HG02610 (cell line): ENCODE measurements at regions not wholly inside any gene's neighbourhood (a gene's known extent, or its start where the extent isn't known, plus 50 kb on each side); places are given as distances from the start of the nearest gene placed in this dataset.
"Not testable (repeated sequence)": the region's sequence is repeated elsewhere in the genome, so short reads cannot be mapped to it uniquely, and the experiment has no call there.

Source experiments
- ATAC-seq: cut with Tn5 transposase; IDR thresholded peaks from one replicate; pipeline ENCODE4 v1.9.1; 2021; ENCODE audit warnings: mild to moderate bottlenecking, moderate library complexity; ENCODE audit not compliant: unreplicated experiment

DNA sequence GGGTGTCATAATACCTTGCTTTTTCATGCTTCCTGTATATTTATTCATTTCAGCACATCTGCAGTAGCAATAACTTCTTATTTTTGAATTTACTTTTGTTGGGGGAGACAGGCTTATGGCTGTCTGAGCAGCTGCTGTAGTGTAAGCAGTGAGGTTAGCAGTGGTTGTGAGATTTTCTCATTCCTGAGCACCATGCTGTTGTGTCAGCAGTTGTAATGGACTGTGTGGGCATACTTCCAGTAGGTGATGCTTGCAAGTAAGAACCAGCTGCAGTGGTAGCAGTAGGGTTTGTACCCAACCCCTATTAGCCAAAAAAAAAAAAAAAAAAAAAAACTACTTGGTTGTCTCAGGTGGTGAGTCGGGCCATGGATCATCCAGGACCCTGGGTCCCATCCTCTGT is 311.6 kb downstream of the NUF2 start:
- no peak for ATAC-seq

DNA sequence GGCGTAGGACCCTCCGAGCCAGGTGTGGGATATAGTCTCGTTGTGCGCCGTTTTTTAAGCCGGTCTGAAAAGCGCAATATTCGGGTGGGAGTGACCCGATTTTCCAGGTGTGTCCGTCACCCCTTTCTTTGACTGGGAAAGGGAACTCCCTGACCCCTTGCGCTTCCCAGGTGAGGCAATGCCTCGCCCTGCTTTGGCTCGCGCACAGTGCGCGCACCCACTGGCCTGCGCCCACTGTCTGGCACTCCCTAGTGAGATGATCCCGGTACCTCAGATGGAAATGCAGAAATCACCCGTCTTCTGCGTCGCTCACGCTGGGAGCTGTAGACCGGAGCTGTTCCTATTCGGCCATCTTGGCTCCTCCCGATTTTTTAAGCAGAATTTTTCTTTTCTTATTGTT is 323.9 kb downstream of the NUF2 start:
- ATAC-seq, result not testable (repeated sequence)

DNA sequence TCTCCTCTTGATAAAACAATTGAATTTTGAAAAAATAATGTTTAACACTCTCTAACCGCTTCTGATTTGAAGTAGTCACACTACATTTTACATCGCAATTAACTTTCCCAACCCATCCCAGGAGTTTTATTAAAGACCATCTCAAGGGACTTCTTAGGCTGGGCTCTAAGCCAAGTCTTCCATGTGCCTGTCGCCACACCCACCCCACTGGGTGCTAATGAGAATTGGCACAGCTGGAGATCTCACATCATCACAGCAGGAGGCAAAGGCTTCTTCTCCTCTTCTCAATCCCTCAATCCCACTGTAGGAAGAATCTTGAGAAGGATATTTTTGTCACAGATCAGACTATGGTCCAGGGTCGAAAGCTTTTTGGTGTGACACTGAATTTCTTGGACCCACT is 328.9 kb downstream of the NUF2 start:
- no peak for ATAC-seq

DNA sequence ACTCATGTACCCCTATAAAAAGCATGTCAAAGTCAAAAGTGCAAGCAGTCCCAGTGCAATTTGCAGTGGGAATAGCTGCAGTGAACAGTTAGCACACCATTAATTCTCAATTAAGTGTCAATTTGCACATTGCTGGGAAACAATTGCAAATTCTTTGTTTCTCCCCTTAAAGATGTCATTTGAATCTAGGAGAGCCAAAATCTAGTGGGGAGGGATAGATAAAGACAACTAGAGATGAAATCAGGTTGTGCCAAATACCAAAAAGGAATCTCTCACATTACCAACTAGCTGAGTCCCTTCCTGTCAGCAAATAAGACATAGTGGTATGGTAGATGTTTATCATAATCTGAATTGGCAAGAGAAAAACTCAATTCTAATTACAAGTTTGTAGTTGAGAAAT is 330.7 kb downstream of the NUF2 start:
- no peak for ATAC-seq

DNA sequence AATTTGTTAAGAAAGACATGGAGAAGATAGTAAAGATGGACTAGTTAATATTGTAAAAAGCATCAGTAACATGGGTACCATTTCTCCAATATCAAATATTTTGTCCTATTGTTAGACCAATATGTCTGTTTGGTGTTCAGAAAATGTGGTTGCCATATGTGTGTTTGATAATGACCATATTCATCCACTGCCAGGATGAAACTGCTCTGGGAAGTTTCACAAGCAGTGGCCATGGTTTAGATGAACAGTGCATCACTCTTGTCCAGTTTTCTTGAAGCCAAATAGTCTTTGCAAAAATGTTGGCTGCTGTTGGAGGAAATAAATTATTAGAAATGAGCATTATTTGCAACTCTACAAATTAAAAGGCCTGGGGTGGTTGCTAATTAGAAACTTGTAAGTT is 333.8 kb downstream of the NUF2 start:
- ATAC-seq, result no peak

DNA sequence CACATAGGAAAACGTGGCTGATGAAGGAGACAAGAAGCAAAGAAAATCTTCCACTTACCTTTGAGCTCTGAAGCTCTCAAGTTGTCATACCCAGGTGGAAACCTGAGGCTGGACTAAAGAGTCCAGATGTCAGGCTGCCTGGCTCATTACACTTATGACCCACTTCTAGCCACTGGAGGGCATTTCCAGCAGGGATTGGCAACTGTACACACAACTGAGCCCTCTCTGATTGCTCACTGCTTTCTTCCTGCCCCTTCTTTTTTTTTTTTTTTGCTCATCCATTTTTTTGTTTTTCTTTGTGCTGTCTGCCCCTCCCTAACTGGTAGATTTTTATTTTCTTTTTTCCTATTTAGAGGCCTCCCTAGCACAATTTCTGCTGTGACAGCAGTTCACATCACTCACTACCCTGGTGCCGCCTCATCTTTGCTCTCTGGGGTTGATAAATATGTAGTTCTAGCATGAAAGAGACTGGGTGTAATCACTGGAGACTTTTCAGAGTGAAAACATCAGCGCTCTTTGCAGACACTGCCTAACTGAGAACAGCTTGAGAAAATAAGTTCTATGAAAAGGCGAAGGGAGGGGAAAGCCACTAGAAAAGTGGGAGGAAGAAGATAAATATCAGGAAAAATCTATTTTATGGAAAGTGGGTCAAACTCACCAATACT is 334.5 kb downstream of the NUF2 start:
- ATAC-seq, result no peak

DNA sequence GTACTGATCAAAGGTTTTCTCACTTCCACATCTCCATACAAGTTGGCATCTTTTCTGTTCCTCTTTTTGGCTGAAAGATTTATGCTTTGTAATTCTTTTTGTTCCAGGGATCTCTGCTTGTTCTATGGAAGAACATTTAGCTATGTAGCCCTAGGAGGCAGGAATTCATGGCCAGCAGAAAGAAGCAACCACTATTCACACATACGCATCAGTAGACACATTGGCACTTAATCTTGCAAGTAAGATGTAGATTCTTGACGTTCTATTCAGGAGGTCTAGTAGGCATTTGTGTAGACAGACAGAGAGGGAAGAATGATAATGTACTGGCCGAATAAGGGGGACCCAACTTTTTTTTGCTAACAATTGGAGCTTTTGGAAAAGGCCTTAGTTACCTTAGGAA is 336.0 kb downstream of the NUF2 start:
- ATAC-seq, result no peak

DNA sequence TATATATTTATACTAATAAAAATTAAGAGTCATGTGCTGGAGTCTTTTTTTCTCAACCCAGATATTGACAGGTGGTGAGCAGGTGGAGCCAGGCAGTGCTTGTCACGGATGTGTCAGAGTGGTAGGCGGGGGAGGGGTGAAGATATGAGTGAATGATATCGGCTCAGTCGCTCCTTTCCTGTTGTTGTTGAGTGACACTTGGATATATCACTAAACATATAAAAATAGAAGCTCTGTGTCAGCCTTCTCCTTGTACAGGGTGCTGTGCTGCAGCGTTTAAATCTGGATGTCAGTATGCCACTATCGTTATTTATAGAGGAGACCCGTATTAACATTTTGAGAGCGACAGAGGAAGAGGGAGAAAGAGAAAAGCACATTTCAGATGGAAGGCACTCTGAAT is 339.6 kb downstream of the NUF2 start:
- no peak for ATAC-seq

DNA sequence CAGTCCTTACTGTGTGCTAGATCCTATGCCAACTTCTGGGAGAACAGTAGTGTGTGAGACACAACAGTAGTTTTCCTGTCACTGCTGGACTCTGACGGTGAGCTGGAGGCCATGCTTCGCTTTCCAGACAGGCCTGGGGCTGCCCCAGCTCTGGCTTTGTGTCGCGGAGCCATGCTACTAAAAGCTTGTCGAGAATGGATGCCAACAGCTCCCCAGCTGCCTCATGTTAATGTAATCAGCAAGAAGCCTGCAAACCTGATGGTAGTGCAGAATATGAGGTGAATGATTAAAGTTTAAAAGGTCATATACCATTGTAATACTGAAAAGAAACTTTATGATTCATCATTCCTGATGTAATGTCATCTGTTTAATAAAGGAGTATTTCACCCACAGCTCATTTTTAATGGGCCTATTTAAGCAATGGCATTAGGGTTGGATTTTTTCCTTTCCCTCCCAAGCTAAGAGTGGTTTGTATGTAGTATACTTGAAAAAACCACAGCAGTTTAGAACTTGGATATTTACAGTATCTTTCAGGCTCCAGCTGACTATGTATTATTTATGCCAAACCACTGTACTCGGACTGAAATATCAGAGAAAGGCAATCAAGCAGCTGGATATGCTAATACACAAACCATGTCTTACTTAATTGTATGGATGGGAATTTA is 343.0 kb downstream of the NUF2 start:
- ATAC-seq, result no peak

DNA sequence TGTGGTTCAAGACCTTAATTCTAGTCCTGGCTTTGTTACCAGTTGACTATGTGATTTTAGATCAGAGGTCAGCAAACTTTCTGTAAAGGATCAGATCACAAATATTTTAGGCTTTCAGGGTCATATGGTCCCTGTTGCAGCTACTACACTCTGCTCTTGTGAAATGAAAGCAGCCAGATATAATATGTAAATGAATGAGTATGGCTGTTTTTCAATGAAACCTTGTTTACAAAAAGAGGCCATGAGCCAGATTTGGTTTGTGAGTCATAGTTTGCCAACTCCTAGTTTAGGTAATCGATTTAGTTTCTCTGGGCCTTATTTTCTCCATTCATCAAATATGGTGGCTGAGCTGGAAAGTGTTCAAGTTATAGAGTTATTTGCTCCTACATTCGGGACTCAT is 346.7 kb downstream of the NUF2 start:
- no peak for ATAC-seq

DNA sequence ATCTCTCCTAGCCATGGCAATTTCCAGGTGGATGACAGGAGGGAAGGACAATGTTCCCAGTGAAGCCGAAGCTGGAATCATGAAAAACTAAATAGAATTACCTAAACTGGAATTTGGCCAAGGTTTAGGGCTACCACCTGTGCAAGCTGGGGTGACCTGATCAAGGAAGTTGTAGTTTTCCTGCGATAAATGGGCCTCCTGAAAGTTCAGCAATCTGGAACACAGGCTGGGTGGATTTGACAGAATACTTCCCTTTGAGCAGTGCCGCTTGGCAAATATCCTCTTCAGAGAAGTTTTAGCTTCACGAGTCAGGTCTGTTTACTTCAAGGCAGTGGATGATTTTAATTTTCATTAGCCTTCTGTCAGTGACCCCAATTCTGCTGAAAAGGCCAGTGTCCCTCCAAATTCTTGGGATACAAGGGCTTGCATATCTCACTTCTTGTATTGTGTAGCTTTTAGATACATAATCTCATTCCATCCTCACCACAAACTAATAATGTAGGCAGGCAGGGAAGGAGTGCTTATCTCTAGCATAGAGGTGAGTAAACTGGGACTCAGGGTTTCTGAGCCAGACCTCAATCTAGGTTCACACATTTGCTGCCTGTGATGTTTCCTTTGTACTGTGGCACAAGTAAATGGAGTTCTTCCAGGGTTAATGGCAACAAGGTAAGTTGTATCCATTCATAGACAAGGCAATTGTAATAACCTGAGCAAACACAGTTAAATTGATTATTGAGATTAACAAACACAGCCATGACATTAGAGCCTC is 349.4 kb downstream of the NUF2 start:
- no peak for ATAC-seq

DNA sequence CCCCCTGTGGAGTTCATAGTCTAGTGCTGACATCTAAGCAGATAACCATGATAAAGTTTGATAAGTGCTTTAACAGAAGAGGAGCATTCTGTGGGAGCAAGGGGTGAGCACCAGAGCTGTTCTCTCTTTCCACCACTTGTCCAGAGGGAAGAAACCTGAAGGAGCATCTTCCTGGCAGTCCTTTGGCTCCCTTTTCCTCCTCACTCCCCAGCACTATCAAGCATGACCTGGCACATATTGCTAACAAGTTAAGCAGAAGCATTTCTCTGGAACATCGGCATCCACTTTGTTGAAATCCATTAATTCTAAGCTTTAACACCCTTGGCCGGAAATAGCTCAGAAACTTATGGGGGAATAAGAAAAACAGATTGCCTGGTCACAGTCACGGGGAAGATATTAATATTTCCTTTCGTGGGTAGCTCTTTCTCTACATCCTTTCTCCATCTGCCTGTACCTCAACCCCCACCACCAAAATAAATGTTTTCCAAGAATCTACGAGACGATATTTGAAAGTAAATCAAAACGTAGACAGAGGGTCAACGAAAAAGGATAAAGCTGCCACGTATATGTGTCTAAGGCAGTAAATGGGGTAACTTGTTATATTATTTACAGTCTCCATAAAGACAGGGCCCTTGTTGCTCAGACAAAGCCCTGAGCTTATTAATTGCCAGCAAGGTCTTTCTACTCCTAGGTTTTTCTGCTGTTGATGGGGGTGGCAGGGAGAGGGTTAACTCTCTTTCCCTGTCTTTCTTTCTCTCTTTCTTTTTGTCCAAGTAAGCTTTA is 351.4 kb downstream of the NUF2 start:
- ATAC-seq, result no peak

DNA sequence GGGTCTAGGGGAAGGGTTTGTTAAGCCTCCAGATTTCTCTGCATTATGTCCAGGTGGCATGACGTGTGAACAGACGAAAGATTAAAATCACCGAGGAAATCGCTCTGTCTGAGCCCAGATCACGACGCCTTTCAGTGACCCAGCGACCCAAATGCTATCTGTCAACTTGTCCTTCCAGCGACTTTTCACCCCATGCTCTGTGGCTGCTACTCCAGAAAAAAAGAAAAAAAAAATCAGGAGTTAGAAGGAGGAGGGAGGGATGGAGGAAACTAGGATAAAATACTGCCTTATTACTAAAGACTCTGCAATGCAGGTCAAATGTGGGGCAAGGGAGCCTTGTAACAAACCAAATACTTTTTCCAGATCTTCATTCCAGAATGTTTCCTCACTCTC is 352.0 kb downstream of the NUF2 start:
- ATAC-seq, result no peak

DNA sequence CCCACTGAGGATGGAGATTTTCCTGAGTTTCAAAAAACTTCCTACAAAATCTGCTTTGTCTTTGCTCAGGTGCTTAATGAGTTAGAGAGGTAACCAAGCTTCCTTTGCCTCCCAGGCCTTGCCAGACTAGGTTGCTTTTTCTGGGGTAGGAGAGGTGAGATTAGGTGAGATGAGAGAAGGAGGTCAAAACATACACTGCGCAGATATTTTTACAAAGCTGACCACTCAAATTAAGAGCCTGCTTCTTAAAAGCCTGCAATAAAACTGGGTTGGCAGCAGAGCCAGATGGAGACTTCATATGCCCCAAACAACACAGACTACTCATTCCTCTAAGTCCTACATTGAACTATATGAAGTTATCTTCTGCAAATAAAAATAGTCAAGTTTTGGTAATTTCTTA is 352.5 kb downstream of the NUF2 start:
- no peak for ATAC-seq

DNA sequence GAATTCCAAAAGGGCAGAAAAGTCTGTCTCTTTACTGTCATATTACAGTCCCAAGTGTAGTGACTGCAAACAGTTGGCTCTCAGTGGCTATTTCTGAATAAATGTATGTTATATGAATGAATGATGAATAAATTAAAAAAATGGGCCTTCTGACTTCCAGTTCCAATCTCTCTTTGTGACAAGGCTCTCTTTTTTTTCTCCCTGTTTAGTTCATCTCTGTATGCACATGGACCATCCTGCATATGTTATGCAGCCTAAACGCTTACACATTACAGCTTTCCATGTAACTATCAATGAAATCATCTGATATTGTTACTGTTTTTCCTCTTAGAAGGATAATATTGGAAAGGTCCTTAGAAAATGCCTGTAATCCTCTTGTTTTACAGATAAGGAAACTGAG is 363.0 kb downstream of the NUF2 start:
- ATAC-seq, result no peak

DNA sequence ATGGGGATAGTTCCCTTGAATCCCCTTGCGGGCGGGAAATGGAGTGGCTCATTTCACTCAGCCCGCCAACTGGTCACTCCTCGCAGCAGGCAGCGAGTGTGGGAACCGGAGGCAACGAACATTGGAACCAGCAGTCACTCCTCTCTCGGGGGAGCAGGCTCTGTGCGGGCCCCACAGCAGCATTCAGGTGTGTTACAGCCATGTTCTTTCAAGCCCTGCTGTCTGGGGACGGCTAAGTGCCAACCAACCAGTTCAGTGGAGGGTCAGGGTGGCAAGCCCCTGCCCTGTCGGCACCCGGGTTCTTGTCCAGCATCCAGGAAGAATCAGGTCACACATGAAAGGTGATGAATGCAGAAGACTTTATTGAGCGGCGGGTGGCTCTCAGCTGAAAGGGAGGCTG is 370.5 kb downstream of the NUF2 start:
- ATAC-seq, result no peak

DNA sequence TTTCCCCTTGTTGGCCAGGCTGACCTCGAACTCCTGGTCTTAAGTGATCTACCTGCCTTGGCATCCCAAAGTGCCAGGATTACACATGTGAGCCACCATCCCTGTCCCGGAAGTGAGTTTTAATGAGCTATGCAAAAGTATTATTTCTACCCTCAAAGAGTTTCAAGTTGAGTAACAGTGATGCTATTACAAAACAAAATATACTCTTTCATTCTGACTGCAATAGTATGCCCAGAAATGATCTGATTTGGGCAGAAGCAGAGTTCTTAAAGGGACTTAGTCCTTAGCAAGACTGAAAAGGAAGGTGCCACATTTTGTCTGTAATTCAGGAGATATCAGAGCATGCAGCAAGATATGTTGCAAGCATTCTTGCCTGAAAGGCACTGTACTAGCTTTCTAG is 375.4 kb downstream of the NUF2 start:
- peak; percentile 93 for ATAC-seq

DNA sequence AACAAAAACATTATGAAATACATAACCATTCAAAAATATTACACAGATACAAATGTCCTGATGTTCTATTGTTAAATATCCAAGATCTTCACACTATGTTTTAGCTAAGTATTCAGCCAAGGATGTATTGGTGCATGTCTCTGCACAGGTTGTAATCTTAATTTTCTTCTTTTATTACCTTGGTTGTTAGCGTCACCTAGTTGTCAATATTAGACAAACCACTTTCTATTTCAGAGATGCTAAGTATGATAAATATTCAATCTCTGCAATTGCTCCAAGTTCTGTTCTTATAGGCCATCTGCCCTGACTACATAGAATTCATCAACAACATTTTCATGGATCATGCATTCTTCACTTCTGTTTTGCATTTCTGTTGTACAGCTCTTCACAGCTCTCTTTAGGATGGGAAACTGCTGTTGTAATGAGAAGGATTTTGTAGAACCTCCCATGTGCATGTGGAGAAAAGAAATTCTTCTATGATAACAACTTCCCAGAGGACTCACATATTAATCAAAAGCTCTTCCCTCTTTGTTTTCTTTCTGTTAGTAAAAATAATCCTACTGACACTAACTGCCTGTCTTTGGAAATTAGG is 380.1 kb downstream of the NUF2 start:
- no peak for ATAC-seq

DNA sequence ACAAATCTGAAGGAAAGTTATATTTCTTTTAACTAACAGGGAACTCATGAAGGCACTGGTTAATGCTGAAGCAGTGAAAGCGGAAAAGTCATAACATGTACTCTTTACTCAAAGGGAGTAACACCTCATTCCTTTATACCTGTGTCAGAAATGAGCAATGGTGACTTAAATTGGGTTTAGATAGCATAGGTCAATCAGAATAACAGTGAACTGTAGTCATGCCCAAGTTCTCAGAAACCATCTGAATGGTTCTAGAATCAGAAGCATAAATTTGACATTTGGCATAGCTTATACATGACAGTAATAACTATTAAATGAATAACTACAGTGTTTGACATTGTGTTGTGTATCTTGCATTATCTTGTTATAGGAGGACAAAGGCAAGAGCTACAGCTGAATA is 382.0 kb downstream of the NUF2 start:
- ATAC-seq, result no peak

DNA sequence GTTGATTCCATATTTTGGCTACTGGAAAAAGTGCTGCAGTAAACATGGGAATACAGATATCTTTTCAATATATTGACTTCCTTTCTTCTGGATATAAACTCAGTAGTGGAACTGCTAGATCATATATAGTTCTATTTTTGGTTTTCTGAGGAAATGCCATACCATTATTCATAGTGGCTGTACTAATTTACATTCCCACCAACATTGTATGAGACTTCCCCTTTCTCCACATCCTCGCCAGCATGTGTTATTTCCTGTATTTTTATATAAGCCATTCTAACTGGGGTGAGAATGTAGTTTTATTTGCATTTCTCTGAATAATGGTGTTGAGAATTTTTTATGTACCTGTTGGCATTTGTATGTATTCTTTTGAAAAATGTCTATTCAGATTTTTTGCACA is 385.2 kb downstream of the NUF2 start:
- no peak for ATAC-seq

DNA sequence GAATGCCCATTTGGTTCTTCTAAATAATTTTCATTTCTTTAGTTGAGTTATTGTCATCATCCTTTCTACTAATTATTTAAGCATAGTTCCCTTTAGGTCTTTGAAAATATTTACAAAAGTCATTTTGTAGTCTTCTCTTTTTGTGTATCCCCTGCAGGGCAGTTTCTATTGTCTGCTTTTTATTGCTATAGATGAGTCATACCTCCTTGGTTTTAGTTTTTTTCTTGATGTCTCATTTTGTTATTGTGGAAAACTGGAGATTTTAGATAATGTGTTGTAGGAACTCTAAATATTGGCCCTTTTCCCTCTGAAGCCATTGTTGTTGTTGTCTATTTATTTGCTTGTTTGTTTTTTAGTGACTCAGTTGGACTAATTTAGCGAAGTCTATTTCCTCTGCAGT is 387.9 kb downstream of the NUF2 start:
- no peak for ATAC-seq
